Stimulated activated memory B cell treated with anti-CD40 and anti-IgM and Interleukin-4, amounts not matched to agents 10 μg/mL and 1 μg/mL and 100 μg/mL, for 72 hours (primary cell): ENCODE measurements at regions not wholly inside any gene's neighbourhood (a gene's known extent, or its start where the extent isn't known, plus 50 kb on each side); places are given as distances from the start of the nearest gene placed in this dataset.

ENCODE experiments used
- ATAC-seq: fragments of 150-1000 bp; cut with Tn5 transposase; 2 replicates; pipeline ENCODE4 v1.10.0; 2021
- H3K27ac Mint-ChIP-seq: one replicate; pipeline ENCODE4 v1.8.0; 2022; ENCODE audit warnings: mild to moderate bottlenecking, mixed read lengths
- H3K27me3 Mint-ChIP-seq: one replicate; pipeline ENCODE4 v1.8.0; 2022; ENCODE audit warnings: mixed read lengths
- H3K36me3 Mint-ChIP-seq: one replicate; pipeline ENCODE4 v1.8.0; 2022; ENCODE audit warnings: mixed read lengths
- H3K4me1 Mint-ChIP-seq: one replicate; pipeline ENCODE4 v1.8.0; 2022; ENCODE audit warnings: mixed read lengths
- H3K4me3 Mint-ChIP-seq: one replicate; pipeline ENCODE4 v1.8.0; 2022; ENCODE audit warnings: mild to moderate bottlenecking, moderate library complexity, mixed read lengths
- H3K9me3 Mint-ChIP-seq: one replicate; pipeline ENCODE4 v1.8.0; 2022; ENCODE audit warnings: mixed read lengths

- H3K9me3 Mint-ChIP-seq, result no peaks in the 10 kb centered on the region
- no peak overlapping the region for H3K27ac Mint-ChIP-seq
- peaks cover 39% of the 10 kb centered on the region for H3K27me3 Mint-ChIP-seq
- H3K4me3 Mint-ChIP-seq, result no peak overlapping the region
- H3K36me3 Mint-ChIP-seq, result no peaks in the 10 kb centered on the region
- ATAC-seq, result no peak
- H3K4me1 Mint-ChIP-seq, result peaks cover 7% of the 10 kb centered on the region
Observed at GRCh38 chr2:217660423-217660822, 342.4 kb downstream of the TNS1 start.

- H3K27me3 Mint-ChIP-seq, result peaks cover 26% of the 10 kb centered on the region
- H3K4me1 Mint-ChIP-seq, result peaks cover 7% of the 10 kb centered on the region
- no peak overlapping the region for H3K27ac Mint-ChIP-seq
- H3K36me3 Mint-ChIP-seq, result no peaks in the 10 kb centered on the region
- no peaks in the 10 kb centered on the region for H3K9me3 Mint-ChIP-seq
- no peak overlapping the region for H3K4me3 Mint-ChIP-seq
- no peak for ATAC-seq
Observed at GRCh38 chr2:217658806-217659205, 344.0 kb downstream of the TNS1 start.

- no peak overlapping the region for H3K4me3 Mint-ChIP-seq
- peaks cover 7% of the 10 kb centered on the region for H3K4me1 Mint-ChIP-seq
- H3K27me3 Mint-ChIP-seq, result peaks cover 21% of the 10 kb centered on the region
- H3K9me3 Mint-ChIP-seq, result no peaks in the 10 kb centered on the region
- H3K27ac Mint-ChIP-seq, result no peak overlapping the region
- ATAC-seq, result no peak
- no peaks in the 10 kb centered on the region for H3K36me3 Mint-ChIP-seq
Observed at GRCh38 chr2:217657252-217657651, 345.5 kb downstream of the TNS1 start.

- no peaks in the 10 kb centered on the region for H3K36me3 Mint-ChIP-seq
- ATAC-seq, result no peak
- peaks cover 21% of the 10 kb centered on the region for H3K27me3 Mint-ChIP-seq
- H3K9me3 Mint-ChIP-seq, result no peaks in the 10 kb centered on the region
- peaks cover 7% of the 10 kb centered on the region for H3K4me1 Mint-ChIP-seq
- H3K27ac Mint-ChIP-seq, result no peak overlapping the region
- no peak overlapping the region for H3K4me3 Mint-ChIP-seq
Observed at GRCh38 chr2:217656316-217656715, 346.5 kb downstream of the TNS1 start.

- Mint-ChIP-seq H3K9me3 (no peaks in the 10 kb centered on the region), H3K27ac (no peak overlapping the region), H3K27me3 (peaks cover 21% of the 10 kb centered on the region), H3K36me3 (no peaks in the 10 kb centered on the region), H3K4me1 (peaks cover 6% of the 10 kb centered on the region), H3K4me3 (no peak overlapping the region)
- ATAC-seq, result no peak
Observed at GRCh38 chr2:217655651-217656050, 347.1 kb downstream of the TNS1 start.

GRCh38 chr2:217654168-217654567 is 348.6 kb downstream of the TNS1 start:
- Mint-ChIP-seq H3K27me3 (peaks cover 14% of the 10 kb centered on the region), H3K27ac (no peak overlapping the region), H3K4me1 (no peaks in the 10 kb centered on the region), H3K36me3 (no peaks in the 10 kb centered on the region), H3K4me3 (no peak overlapping the region), H3K9me3 (no peaks in the 10 kb centered on the region)
- ATAC-seq, result no peak

- Mint-ChIP-seq H3K36me3 (no peaks in the 10 kb centered on the region), H3K9me3 (no peaks in the 10 kb centered on the region), H3K4me1 (no peaks in the 10 kb centered on the region), H3K27ac (no peak overlapping the region), H3K4me3 (no peak overlapping the region), H3K27me3 (peaks cover 13% of the 10 kb centered on the region)
- ATAC-seq, result no peak
Observed at GRCh38 chr2:217652761-217653639, 349.8 kb downstream of the TNS1 start.

GRCh38 chr2:217650716-217651360 is 352.0 kb downstream of the TNS1 start:
- Mint-ChIP-seq H3K27ac (no peak overlapping the region), H3K9me3 (no peaks in the 10 kb centered on the region), H3K4me1 (no peaks in the 10 kb centered on the region), H3K27me3 (peaks cover 7% of the 10 kb centered on the region), H3K36me3 (no peaks in the 10 kb centered on the region), H3K4me3 (no peak overlapping the region)
- no peak for ATAC-seq

GRCh38 chr2:217650229-217650628 is 352.6 kb downstream of the TNS1 start:
- Mint-ChIP-seq H3K4me1 (no peaks in the 10 kb centered on the region), H3K27ac (no peak overlapping the region)
- ATAC-seq, result no peak

GRCh38 chr2:217647925-217648324 is 354.9 kb downstream of the TNS1 start:
- Mint-ChIP-seq H3K27ac (no peak overlapping the region), H3K4me1 (no peaks in the 10 kb centered on the region), H3K27me3 (peaks cover 7% of the 10 kb centered on the region), H3K4me3 (no peak overlapping the region), H3K9me3 (no peaks in the 10 kb centered on the region), H3K36me3 (no peaks in the 10 kb centered on the region)
- no peak for ATAC-seq

More at GRCh38 chr2:217650229-217650628, 352.6 kb downstream of the TNS1 start:
- no peak overlapping the region for H3K4me3 Mint-ChIP-seq
- H3K36me3 Mint-ChIP-seq, result no peaks in the 10 kb centered on the region
- H3K27me3 Mint-ChIP-seq, result peaks cover 7% of the 10 kb centered on the region
- no peaks in the 10 kb centered on the region for H3K9me3 Mint-ChIP-seq

GRCh38 chr2:217647226-217647625 is 355.6 kb downstream of the TNS1 start:
- no peak overlapping the region for H3K27ac Mint-ChIP-seq
- H3K36me3 Mint-ChIP-seq, result no peaks in the 10 kb centered on the region
- H3K4me1 Mint-ChIP-seq, result no peaks in the 10 kb centered on the region
- H3K9me3 Mint-ChIP-seq, result no peaks in the 10 kb centered on the region
- H3K27me3 Mint-ChIP-seq, result peaks cover 7% of the 10 kb centered on the region
- no peak overlapping the region for H3K4me3 Mint-ChIP-seq
- no peak for ATAC-seq

- H3K27me3 Mint-ChIP-seq, result peaks cover 7% of the 10 kb centered on the region
- no peaks in the 10 kb centered on the region for H3K9me3 Mint-ChIP-seq
- no peaks in the 10 kb centered on the region for H3K36me3 Mint-ChIP-seq
- no peak overlapping the region for H3K4me3 Mint-ChIP-seq
- H3K4me1 Mint-ChIP-seq, result no peaks in the 10 kb centered on the region
- H3K27ac Mint-ChIP-seq, result no peak overlapping the region
- no peak for ATAC-seq
Observed at GRCh38 chr2:217645896-217646295, 356.9 kb downstream of the TNS1 start.

GRCh38 chr2:217643789-217644301 is 358.9 kb downstream of the TNS1 start:
- H3K27ac Mint-ChIP-seq, result no peak overlapping the region
- no peaks in the 10 kb centered on the region for H3K4me1 Mint-ChIP-seq
- ATAC-seq, result no peak
- H3K9me3 Mint-ChIP-seq, result no peaks in the 10 kb centered on the region
- H3K27me3 Mint-ChIP-seq, result peaks cover 7% of the 10 kb centered on the region
- H3K36me3 Mint-ChIP-seq, result no peaks in the 10 kb centered on the region
- no peak overlapping the region for H3K4me3 Mint-ChIP-seq

- ATAC-seq, result no peak
- no peaks in the 10 kb centered on the region for H3K4me1 Mint-ChIP-seq
- peaks cover 7% of the 10 kb centered on the region for H3K27me3 Mint-ChIP-seq
- H3K4me3 Mint-ChIP-seq, result no peak overlapping the region
- H3K27ac Mint-ChIP-seq, result no peak overlapping the region
- H3K9me3 Mint-ChIP-seq, result no peaks in the 10 kb centered on the region
- H3K36me3 Mint-ChIP-seq, result no peaks in the 10 kb centered on the region
Observed at GRCh38 chr2:217642944-217643343, 359.9 kb downstream of the TNS1 start.

GRCh38 chr2:217641960-217642359 is 360.8 kb downstream of the TNS1 start:
- no peaks in the 10 kb centered on the region for H3K4me1 Mint-ChIP-seq
- H3K9me3 Mint-ChIP-seq, result no peaks in the 10 kb centered on the region
- no peak overlapping the region for H3K4me3 Mint-ChIP-seq
- no peak for ATAC-seq
- H3K36me3 Mint-ChIP-seq, result no peaks in the 10 kb centered on the region
- peaks cover 4% of the 10 kb centered on the region for H3K27me3 Mint-ChIP-seq
- H3K27ac Mint-ChIP-seq, result no peak overlapping the region

GRCh38 chr2:217639481-217639880 is 363.3 kb downstream of the TNS1 start:
- no peak for ATAC-seq
- Mint-ChIP-seq H3K9me3 (no peaks in the 10 kb centered on the region), H3K27ac (no peak overlapping the region), H3K36me3 (no peaks in the 10 kb centered on the region), H3K27me3 (peaks cover 9% of the 10 kb centered on the region), H3K4me1 (no peaks in the 10 kb centered on the region), H3K4me3 (no peak overlapping the region)
